Smooth muscle cell (in vitro differentiated cells): ENCODE measurements at regions not wholly inside any gene's neighbourhood (a gene's known extent, or its start where the extent isn't known, plus 50 kb on each side); places are given as distances from the start of the nearest gene placed in this dataset.

Experiments
- DNase-seq: peaks from one replicate; lab custom pipeline; 2025; ENCODE audit not compliant: unreplicated experiment; lab: John Stamatoyannopoulos, UW
- H2AFZ ChIP-seq: fragments of 200-600 bp; sonication (generic); 2 replicates; pipeline ENCODE4 v1.6.0; 2016; ENCODE audit warnings: antibody characterized with exemption, low read depth, mild to moderate bottlenecking
- H3F3A ChIP-seq: fragments of 200-600 bp; sonication (generic); 2 replicates; pipeline ENCODE4 v1.6.0; 2017; ENCODE audit warnings: antibody characterized with exemption, low read depth
- H3K27ac ChIP-seq: fragments of 200-600 bp; sonication (generic); 2 replicates; pipeline ENCODE4 v1.5.1; 2016; ENCODE audit warnings: low read depth, mild to moderate bottlenecking
- H3K27me3 ChIP-seq: fragments of 200-600 bp; sonication (generic); 2 replicates; pipeline ENCODE4 v1.6.1; 2016; ENCODE audit warnings: low read depth, mild to moderate bottlenecking
- H3K36me3 ChIP-seq: fragments of 200-600 bp; sonication (generic); 2 replicates; pipeline ENCODE4 v1.5.1; 2016; ENCODE audit warnings: low read depth
- H3K4me1 ChIP-seq: fragments of 200-600 bp; sonication (generic); 2 replicates; pipeline ENCODE4 v1.5.1; 2016; ENCODE audit warnings: low read depth
- H3K4me2 ChIP-seq: fragments of 200-600 bp; sonication (generic); 2 replicates; pipeline ENCODE4 v1.6.0; 2016; ENCODE audit warnings: mild to moderate bottlenecking
- H3K4me3 ChIP-seq: fragments of 200-600 bp; sonication (generic); 2 replicates; pipeline ENCODE4 v1.5.1; 2016; ENCODE audit warnings: mild to moderate bottlenecking
- H3K79me2 ChIP-seq: fragments of 200-600 bp; sonication (generic); 2 replicates; pipeline ENCODE4 v1.6.0; 2016; ENCODE audit warnings: low read depth, mild to moderate bottlenecking
- H3K9ac ChIP-seq: fragments of 200-600 bp; sonication (generic); 2 replicates; pipeline ENCODE4 v1.6.0; 2016; ENCODE audit warnings: low read depth
- H3K9me3 ChIP-seq: fragments of 200-600 bp; sonication (generic); replicated peaks from 2 replicates; pipeline ENCODE4 v1.5.1; 2016; ENCODE audit warnings: low read depth
- H4K20me1 ChIP-seq: fragments of 200-600 bp; sonication (generic); 2 replicates; pipeline ENCODE4 v1.6.0; 2016; ENCODE audit warnings: low read depth
- CTCF ChIP-seq: fragments of 200-600 bp; sonication (generic); IDR thresholded peaks from 2 replicates; pipeline ENCODE4 v1.5.1; 2017; ENCODE audit warnings: borderline replicate concordance, mild to moderate bottlenecking, antibody characterized with exemption; ENCODE audit not compliant: insufficient read depth, poor library complexity, severe bottlenecking
- WGBS: methylation state at CpG from one replicate; pipeline ENCODE4 v1.1.7; 2016; ENCODE audit warnings: low lambda C conversion rate; 5-methylcytosine and 5-hydroxymethylcytosine counted together

- Histone ChIP-seq H3K4me2 (peak overlapping the region; percentile 31), H4K20me1 (no peaks in the 10 kb centered on the region), H3F3A (no peaks in the 10 kb centered on the region), H2AFZ (no peak overlapping the region), H3K4me3 (no peak overlapping the region), H3K27me3 (no peaks in the 10 kb centered on the region), H3K9ac (no peak overlapping the region), H3K36me3 (peaks cover 4% of the 10 kb centered on the region), H3K79me2 (peaks cover 21% of the 10 kb centered on the region), H3K4me1 (peaks cover 8% of the 10 kb centered on the region), H3K9me3 (no peaks in the 10 kb centered on the region), H3K27ac (peak overlapping the region; percentile 21)
- WGBS = 94% methylated on average over 2 of the region's 2 CpGs
- TF ChIP-seq CTCF = no peak
- no peak for DNase-seq
Observed at GRCh38 chr7:46177821-46178220, 256.7 kb upstream of the IGFBP3 start.

- Histone ChIP-seq H3K4me1 (peaks cover 8% of the 10 kb centered on the region), H3K27ac (peak overlapping the region; percentile 56), H3F3A (no peaks in the 10 kb centered on the region), H3K4me2 (peak overlapping the region; percentile 75), H4K20me1 (no peaks in the 10 kb centered on the region), H3K79me2 (peaks cover 21% of the 10 kb centered on the region), H3K9ac (no peak overlapping the region), H2AFZ (no peak overlapping the region), H3K27me3 (no peaks in the 10 kb centered on the region), H3K36me3 (no peaks in the 10 kb centered on the region), H3K9me3 (no peaks in the 10 kb centered on the region), H3K4me3 (peak overlapping the region; percentile 13)
- WGBS = 81% methylated on average over 5 of the region's 5 CpGs
- no peak for DNase-seq
- no peak for TF ChIP-seq CTCF
Observed at GRCh38 chr7:46175221-46175620, 254.1 kb upstream of the IGFBP3 start.

GRCh38 chr7:46174196-46174580 lies 253.1 kb upstream of the IGFBP3 start:
- Histone ChIP-seq H3K4me1 (peaks cover 8% of the 10 kb centered on the region), H3K36me3 (no peaks in the 10 kb centered on the region), H3K4me2 (peak overlapping the region; percentile 75), H3K9ac (peak overlapping the region; percentile 26), H4K20me1 (no peaks in the 10 kb centered on the region), H3K27me3 (no peaks in the 10 kb centered on the region), H3K79me2 (peaks cover 21% of the 10 kb centered on the region), H3F3A (no peaks in the 10 kb centered on the region), H3K27ac (peak overlapping the region; percentile 56), H3K9me3 (no peaks in the 10 kb centered on the region), H2AFZ (peak overlapping the region; percentile 52), H3K4me3 (peak overlapping the region; percentile 13)
- no peak for DNase-seq
- no peak for TF ChIP-seq CTCF
- 50% methylated on average over 2 of the region's 2 CpGs for WGBS

- H3K4me2 ChIP-seq = peak overlapping the region; percentile 75
- peak overlapping the region; percentile 56 for H3K27ac ChIP-seq
- WGBS = 46% methylated on average over 14 of the region's 14 CpGs
- H3K4me3 ChIP-seq = no peak overlapping the region
- H2AFZ ChIP-seq = peak overlapping the region; percentile 52
- peaks cover 4% of the 10 kb centered on the region for H3K4me1 ChIP-seq
- H3K27me3 ChIP-seq = no peaks in the 10 kb centered on the region
- H3F3A ChIP-seq = no peaks in the 10 kb centered on the region
- no peak for TF ChIP-seq CTCF
- DNase-seq = no peak
- peak overlapping the region; percentile 26 for H3K9ac ChIP-seq
- no peaks in the 10 kb centered on the region for H3K36me3 ChIP-seq
- peaks cover 21% of the 10 kb centered on the region for H3K79me2 ChIP-seq
- H3K9me3 ChIP-seq = no peaks in the 10 kb centered on the region
- no peaks in the 10 kb centered on the region for H4K20me1 ChIP-seq
Observed at GRCh38 chr7:46173476-46174195, 252.6 kb upstream of the IGFBP3 start.
